Mononuclear cell (primary cell): ENCODE measurements at regions not wholly inside any gene's neighbourhood (a gene's known extent, or its start where the extent isn't known, plus 50 kb on each side); places are given as distances from the start of the nearest gene placed in this dataset.
A peak's percentile ranks its signal among the peaks of the same experiment; 100 is the strongest.

Source experiments
- H3K27me3 ChIP-seq: 2 replicates; pipeline ENCODE4 v1.6.0; 2011; ENCODE audit warnings: low read length, control low read depth; ENCODE audit not compliant: insufficient read depth
- H3K4me1 ChIP-seq: 2 replicates; pipeline ENCODE4 v1.5.1; 2011; ENCODE audit warnings: mild to moderate bottlenecking, low read length, control low read depth; ENCODE audit not compliant: insufficient read depth
- H3K4me3 ChIP-seq: 2 replicates; pipeline ENCODE4 v1.5.1; 2011; ENCODE audit warnings: mild to moderate bottlenecking, low read length, moderate library complexity
- H3K9me3 ChIP-seq: 2 replicates; pipeline ENCODE4 v1.5.1; 2011; ENCODE audit warnings: low read depth, mild to moderate bottlenecking, control low read depth, low read length

GRCh38 chr4:123787512-123788080 is 391.0 kb downstream of the SPRY1 start:
- no peak overlapping the region for H3K4me3 ChIP-seq
- H3K4me1 ChIP-seq: no peaks in the 10 kb centered on the region
- no peaks in the 10 kb centered on the region for H3K9me3 ChIP-seq
- no peaks in the 10 kb centered on the region for H3K27me3 ChIP-seq

DNA sequence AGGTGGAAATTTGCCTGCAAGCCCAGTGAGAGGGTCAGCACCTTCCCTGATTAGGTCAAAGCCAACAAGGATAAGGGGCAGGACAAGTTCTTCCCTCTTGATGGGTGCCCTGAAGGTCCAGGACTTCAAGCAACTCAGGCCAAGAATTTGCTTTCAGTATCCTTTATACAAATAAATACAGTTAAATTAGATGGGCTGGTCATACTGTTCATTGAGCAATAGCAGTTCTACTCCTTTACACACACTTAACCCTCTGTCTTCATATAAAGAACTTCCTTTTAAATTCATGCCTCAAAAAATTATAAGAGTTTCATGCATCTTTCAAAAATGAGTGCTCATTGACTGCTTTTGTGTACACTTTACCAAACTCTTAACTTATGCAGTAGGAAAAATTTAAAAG is 392.0 kb downstream of the SPRY1 start:
- H3K27me3 ChIP-seq: no peaks in the 10 kb centered on the region
- no peak overlapping the region for H3K4me3 ChIP-seq
- H3K4me1 ChIP-seq: no peaks in the 10 kb centered on the region
- H3K9me3 ChIP-seq: no peaks in the 10 kb centered on the region

GRCh38 chr4:123790681-123791080 is 394.1 kb downstream of the SPRY1 start:
- no peaks in the 10 kb centered on the region for H3K27me3 ChIP-seq
- H3K4me3 ChIP-seq: no peak overlapping the region
- no peaks in the 10 kb centered on the region for H3K9me3 ChIP-seq

GRCh38 chr4:123802082-123802645 is 405.6 kb downstream of the SPRY1 start:
- peaks cover 8% of the 10 kb centered on the region for H3K9me3 ChIP-seq
- H3K4me3 ChIP-seq: no peak overlapping the region
- H3K4me1 ChIP-seq: no peaks in the 10 kb centered on the region
- no peaks in the 10 kb centered on the region for H3K27me3 ChIP-seq

More at GRCh38 chr4:123790681-123791080, 394.1 kb downstream of the SPRY1 start:
- no peaks in the 10 kb centered on the region for H3K4me1 ChIP-seq

DNA sequence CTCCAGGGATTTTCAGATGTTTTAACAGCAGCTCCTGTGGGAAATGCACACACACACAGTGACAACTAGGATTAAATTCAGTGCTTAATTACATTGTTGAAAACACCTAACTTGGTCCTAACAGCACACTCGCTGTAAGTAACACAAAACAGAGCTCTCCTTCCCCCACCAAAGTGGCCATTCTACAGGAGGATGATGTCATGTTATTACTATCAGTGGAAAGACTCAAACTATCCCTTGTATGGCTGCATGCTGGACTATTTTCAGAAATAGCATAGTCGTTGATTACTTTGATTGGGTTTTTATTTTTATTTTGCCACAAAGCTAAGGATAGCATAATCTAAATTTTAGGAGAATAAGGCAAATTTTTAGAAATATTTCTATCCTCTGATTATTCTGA is 406.3 kb downstream of the SPRY1 start:
- H3K9me3 ChIP-seq: peaks cover 5% of the 10 kb centered on the region
- H3K4me1 ChIP-seq: no peaks in the 10 kb centered on the region
- no peak overlapping the region for H3K4me3 ChIP-seq
- H3K27me3 ChIP-seq: no peaks in the 10 kb centered on the region

- H3K9me3 ChIP-seq: no peaks in the 10 kb centered on the region
- H3K4me3 ChIP-seq: no peak overlapping the region
- H3K27me3 ChIP-seq: no peaks in the 10 kb centered on the region
- H3K4me1 ChIP-seq: no peaks in the 10 kb centered on the region
Observed at GRCh38 chr4:123804196-123804721, 407.7 kb downstream of the SPRY1 start.

- Histone ChIP-seq H3K27me3 (no peaks in the 10 kb centered on the region), H3K4me1 (no peaks in the 10 kb centered on the region), H3K4me3 (no peak overlapping the region), H3K9me3 (no peaks in the 10 kb centered on the region)
Observed at GRCh38 chr4:123806056-123806455, 409.5 kb downstream of the SPRY1 start.

DNA sequence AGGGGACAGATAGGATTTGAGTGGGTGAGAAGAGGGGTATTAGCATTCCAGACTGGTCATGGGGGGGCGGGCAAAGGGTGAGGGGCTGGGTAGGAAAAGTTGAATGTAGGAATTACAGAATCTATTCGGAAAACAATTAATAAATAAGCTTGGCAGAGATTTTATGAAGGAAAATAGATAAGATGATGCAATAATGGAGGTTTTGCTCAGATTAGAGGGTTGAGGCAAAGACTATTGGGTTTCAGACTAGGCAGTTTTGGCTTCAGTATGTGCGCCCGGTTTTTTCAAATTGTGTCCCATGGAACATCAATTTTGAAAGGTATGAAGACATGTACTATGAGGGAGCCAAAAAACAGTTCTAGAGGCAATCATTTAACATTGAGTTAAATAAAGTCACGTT is 410.6 kb downstream of the SPRY1 start:
- peaks cover 6% of the 10 kb centered on the region for H3K4me1 ChIP-seq
- no peaks in the 10 kb centered on the region for H3K9me3 ChIP-seq
- no peak overlapping the region for H3K4me3 ChIP-seq
- H3K27me3 ChIP-seq: no peaks in the 10 kb centered on the region

DNA sequence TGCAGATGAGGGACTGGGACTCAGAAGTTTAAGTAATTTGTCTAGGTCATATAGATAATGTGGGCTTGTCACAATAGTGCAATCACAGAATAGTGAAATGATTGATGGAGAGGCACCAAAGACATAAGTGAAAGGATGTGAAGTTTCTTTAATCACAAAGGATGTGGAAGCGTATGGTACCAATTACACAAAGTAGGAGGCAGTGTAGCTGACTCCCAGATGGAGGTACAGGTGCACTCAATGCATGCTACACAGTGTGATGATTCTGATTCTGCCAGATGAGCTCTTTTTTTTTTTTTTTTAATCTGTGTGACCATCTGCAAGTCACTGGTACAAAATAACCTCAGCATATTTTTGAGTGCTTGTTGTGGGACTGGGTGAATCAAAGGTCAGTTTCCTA is 411.3 kb downstream of the SPRY1 start:
- no peaks in the 10 kb centered on the region for H3K27me3 ChIP-seq
- H3K4me1 ChIP-seq: peaks cover 7% of the 10 kb centered on the region
- H3K9me3 ChIP-seq: no peaks in the 10 kb centered on the region
- no peak overlapping the region for H3K4me3 ChIP-seq

DNA sequence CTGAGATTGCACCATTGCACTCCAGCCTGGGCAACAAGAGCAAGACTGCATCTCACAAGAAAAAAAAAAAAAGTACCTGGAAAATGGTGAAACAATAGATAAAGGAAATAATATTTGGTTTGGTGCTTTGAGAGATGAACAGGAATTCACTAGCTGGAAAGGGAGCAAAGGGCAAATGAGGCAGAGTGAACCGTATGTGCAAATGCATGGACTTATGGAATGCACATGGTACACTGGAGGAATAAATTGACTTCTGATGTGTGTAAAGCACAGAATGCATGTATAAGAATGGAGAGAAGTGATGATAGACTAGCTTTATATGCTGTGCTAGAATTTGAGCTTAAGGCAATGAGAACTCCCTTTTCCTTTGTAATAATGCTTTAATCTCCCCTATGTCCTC is 413.3 kb downstream of the SPRY1 start:
- peaks cover 7% of the 10 kb centered on the region for H3K4me1 ChIP-seq
- H3K4me3 ChIP-seq: no peak overlapping the region
- H3K27me3 ChIP-seq: no peaks in the 10 kb centered on the region
- H3K9me3 ChIP-seq: no peaks in the 10 kb centered on the region

DNA sequence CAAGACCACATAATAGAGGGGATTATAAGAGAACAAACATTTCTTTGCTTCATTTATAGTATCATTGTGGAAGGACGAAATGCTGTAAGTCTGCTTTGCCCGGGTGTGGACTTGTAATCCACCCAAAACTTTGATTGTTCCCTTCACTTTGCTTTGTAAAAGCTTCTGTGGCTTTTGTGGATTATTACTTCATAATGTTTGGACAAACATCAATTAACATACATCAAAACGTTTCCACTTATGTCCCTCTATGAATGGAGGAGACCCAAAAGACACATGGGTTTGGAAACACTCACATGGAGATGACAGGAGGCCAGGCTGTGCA is 415.4 kb downstream of the SPRY1 start:
- Histone ChIP-seq H3K9me3 (no peaks in the 10 kb centered on the region), H3K4me3 (peak overlapping the region; percentile 24), H3K27me3 (no peaks in the 10 kb centered on the region), H3K4me1 (peaks cover 7% of the 10 kb centered on the region)

DNA sequence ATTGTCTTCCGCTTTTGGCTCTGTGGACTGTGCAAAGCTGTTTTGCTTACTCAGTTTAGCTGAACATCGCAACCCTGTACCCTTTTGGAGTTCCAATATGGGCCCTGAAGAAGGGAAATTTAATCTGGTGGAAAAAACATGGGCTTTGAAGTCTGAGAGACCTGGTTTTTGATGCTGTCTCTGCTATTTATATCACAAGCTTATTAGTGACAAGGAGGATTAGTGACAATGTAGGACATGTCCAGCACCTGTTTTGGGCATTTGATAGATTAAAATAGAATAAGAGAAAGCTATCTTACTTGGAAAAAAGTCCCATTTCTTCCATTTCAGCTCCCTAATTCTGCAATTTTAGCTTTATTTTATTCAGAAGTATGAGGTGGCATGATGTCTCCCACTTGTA is 417.3 kb downstream of the SPRY1 start:
- Histone ChIP-seq H3K4me3 (no peak overlapping the region), H3K27me3 (no peaks in the 10 kb centered on the region), H3K4me1 (peaks cover 7% of the 10 kb centered on the region), H3K9me3 (no peaks in the 10 kb centered on the region)

DNA sequence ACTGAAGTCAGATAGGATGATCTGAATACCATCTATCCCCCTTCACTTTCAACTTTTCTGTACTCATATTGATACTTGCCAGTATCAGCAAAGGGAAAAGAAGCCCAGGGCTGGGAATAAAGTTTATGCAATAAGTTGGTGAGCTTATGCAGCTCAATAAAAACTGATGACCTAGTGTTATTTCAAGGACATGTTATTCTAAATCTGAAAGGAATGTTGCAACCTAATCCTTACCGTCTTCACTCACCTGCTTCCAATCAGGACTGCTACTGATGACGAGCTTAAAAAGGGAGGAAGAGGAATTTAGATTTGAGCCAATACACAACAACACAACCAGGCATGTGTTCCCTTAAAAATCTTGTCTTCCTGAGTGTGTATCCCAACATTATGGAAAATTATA is 419.9 kb downstream of the SPRY1 start:
- Histone ChIP-seq H3K4me1 (peaks cover 7% of the 10 kb centered on the region), H3K9me3 (no peaks in the 10 kb centered on the region), H3K4me3 (no peak overlapping the region), H3K27me3 (no peaks in the 10 kb centered on the region)

GRCh38 chr4:123817025-123817688 is 420.6 kb downstream of the SPRY1 start:
- no peaks in the 10 kb centered on the region for H3K27me3 ChIP-seq
- peaks cover 1% of the 10 kb centered on the region for H3K4me1 ChIP-seq
- H3K9me3 ChIP-seq: no peaks in the 10 kb centered on the region
- no peak overlapping the region for H3K4me3 ChIP-seq

DNA sequence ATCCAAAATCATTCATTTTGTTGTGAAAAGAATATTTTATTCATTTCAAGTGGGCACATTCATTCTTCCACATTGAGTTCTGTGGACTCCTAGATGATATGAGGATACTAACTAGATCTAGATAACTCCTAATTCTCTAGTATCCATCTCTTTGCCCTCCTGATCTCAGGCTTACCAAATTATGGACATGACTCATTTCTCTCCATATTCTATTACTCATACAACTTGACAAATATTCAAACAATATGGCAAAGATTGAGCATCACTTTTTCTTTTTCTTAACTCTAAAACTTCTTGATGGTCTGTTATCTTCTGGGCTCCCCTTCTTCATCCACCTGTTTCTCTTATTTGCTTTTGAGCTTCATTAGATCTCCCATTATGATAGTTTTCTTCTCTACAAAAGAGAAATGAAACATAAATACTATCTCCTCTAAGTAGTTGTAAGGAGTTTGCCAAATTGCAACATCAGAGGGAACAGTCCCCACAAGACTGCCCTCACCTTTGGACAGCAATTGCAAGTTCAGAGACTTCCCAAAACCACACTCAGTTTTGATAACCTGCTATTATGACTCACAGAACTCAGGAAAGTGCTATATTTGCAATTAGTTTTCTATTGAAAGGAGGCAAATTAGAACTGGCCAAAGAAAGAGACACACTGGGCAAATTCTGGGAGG is 422.9 kb downstream of the SPRY1 start:
- H3K4me3 ChIP-seq: no peak overlapping the region
- H3K9me3 ChIP-seq: no peaks in the 10 kb centered on the region
- no peaks in the 10 kb centered on the region for H3K27me3 ChIP-seq
- no peaks in the 10 kb centered on the region for H3K4me1 ChIP-seq
